Ovary (tissue), 7 donors: ENCODE measurements at regions not wholly inside any gene's neighbourhood (a gene's known extent, or its start where the extent isn't known, plus 50 kb on each side); places are given as distances from the start of the nearest gene placed in this dataset.

Experiments used
- DNase-seq, 5 donors: peaks; one replicate each; pipeline ENCODE4 v3.0.0-alpha.2; 2019 to 2020
- H3K27ac ChIP-seq, 2 donors: fragments of 200-600 bp; one replicate each; pipeline versions ENCODE4 v1.5.1 to v1.8.0; 2019 to 2022
- H3K27me3 ChIP-seq: fragments of 200-600 bp; one replicate; pipeline ENCODE4 v1.8.0; 2022
- H3K36me3 ChIP-seq: fragments of 200-600 bp; sonication (generic); one replicate; pipeline ENCODE4 v1.5.1; 2019
- H3K4me1 ChIP-seq: one replicate; pipeline ENCODE4 v1.8.1; 2013; ENCODE audit warnings: mild to moderate bottlenecking, moderate library complexity; ENCODE audit not compliant: insufficient read depth
- H3K4me3 ChIP-seq: fragments of 200-600 bp; sonication (generic); one replicate; pipeline ENCODE4 v1.5.1; 2017
- H3K9me3 ChIP-seq, 2 donors: fragments of 200-600 bp in 1 of 2; sonication (generic) in 1 of 2; one replicate each; pipeline versions ENCODE4 v1.5.1 to v1.8.1; 2013 to 2019; ENCODE audit warnings: mild to moderate bottlenecking in 1 of 2, moderate library complexity in 1 of 2
- CTCF ChIP-seq, 3 donors: fragments of 450-650 bp in 2 of 3; fragments of 200-600 bp in 1 of 3; IDR thresholded peaks; one replicate each; pipeline versions ENCODE4 v1.5.1 to v1.8.0; 2016 to 2022; ENCODE audit warnings: antibody characterized with exemption in 3 of 3, mild to moderate bottlenecking in 1 of 3
- EP300 ChIP-seq: sonication (generic); formaldehyde crosslinking; IDR thresholded peaks from one replicate; pipeline ENCODE4 v1.6.1; 2017; ENCODE audit warnings: antibody characterized with exemption
- POLR2A ChIP-seq: fragments of 450-650 bp; IDR thresholded peaks from one replicate; pipeline ENCODE4 v1.6.1; 2017; ENCODE audit warnings: antibody characterized with exemption, mild to moderate bottlenecking, moderate library complexity
- WGBS, 3 donors: extraction: QIAGEN DNeasy Blood & Tissue Kit in 1 of 3; methylation state at CpG; one replicate each; pipeline versions ENCODE4 v1.1.5 to v1.1.7; 2013 to 2017; 5-methylcytosine and 5-hydroxymethylcytosine counted together
- intact Hi-C, 4 donors: fragments of 100-400 bp; cut with DNase I; formaldehyde crosslinking; loops; one replicate each; pipeline versions ENCODE4 v1.11.0 to v1.15.1; 2022 to 2023
- donor health status: DM: no; HTN: no; CAD: no; lungs with moderate emphysema.
- donor health status: DM: no; HTN: no; CAD: no.
- donor health status: Bipolar disorder and iron deficiency.
- donor health status: DM: no; HTN: no; CAD: no.
- donor health status: DM: yes; HTN: yes; CAD: no.

DNA sequence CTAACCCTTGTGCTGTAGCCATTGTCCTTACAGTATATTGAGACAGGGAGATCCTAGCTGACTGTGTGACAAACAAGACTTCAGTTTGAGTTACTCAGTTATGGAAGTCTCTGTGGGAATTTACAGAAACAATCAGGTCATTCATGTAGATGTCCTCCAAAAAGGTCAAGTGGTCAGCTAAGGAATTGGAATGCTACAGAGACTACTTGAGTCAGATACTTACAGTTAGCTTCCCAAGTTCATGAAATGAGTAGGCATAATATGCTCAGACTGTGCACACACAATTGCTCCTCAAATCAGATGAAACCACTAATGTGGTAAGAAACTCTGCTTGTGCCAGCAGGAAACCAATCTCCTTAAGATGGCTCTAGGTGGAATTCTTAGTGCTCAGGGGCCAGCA is 985.7 kb downstream of the NSUN3 start:
- Histone ChIP-seq H3K4me3 (no peak overlapping the region), H3K36me3 (no peaks in the 10 kb centered on the region), H3K27me3 (no peaks in the 10 kb centered on the region), H3K4me1 (no peaks in the 10 kb centered on the region), H3K27ac (no peak overlapping the region), H3K9me3 (no peaks in the 10 kb centered on the region)
- DNase-seq: no peak
- intact Hi-C loops: no loop called here
- TF ChIP-seq EP300 (no peak), POLR2A (no peak), CTCF (IDR thresholded peaks at IDR 0.05) (no peak)

- no peak for DNase-seq
- WGBS, 3 donors: 54 to 69% (median 60%) methylated on average over 1 of the region's 1 CpG
- Histone ChIP-seq H3K4me1 (no peaks in the 10 kb centered on the region), H3K27me3 (no peaks in the 10 kb centered on the region), H3K36me3 (no peaks in the 10 kb centered on the region), H3K4me3 (no peak overlapping the region), H3K9me3 (no peaks in the 10 kb centered on the region), H3K27ac (no peak overlapping the region)
- intact Hi-C loops: no loop called here
- TF ChIP-seq EP300 (no peak), POLR2A (no peak), CTCF (IDR thresholded peaks at IDR 0.05) (no peak)
These were observed 987.0 kb downstream of the NSUN3 start for GRCh38 chr3:95049841-95050240.

GRCh38 chr3:95055288-95055687 is 992.4 kb downstream of the NSUN3 start:
- no peak overlapping the region for H3K27ac ChIP-seq
- intact Hi-C loops: no loop called here
- no peaks in the 10 kb centered on the region for H3K36me3 ChIP-seq
- H3K9me3 ChIP-seq: no peaks in the 10 kb centered on the region
- H3K4me1 ChIP-seq: no peaks in the 10 kb centered on the region
- DNase-seq: no peak
- WGBS, 3 donors: 91 to 95% (median 93%) methylated on average over 2 of the region's 2 CpGs
- H3K4me3 ChIP-seq: no peak overlapping the region
- no peaks in the 10 kb centered on the region for H3K27me3 ChIP-seq
- TF ChIP-seq EP300: no peak

DNA sequence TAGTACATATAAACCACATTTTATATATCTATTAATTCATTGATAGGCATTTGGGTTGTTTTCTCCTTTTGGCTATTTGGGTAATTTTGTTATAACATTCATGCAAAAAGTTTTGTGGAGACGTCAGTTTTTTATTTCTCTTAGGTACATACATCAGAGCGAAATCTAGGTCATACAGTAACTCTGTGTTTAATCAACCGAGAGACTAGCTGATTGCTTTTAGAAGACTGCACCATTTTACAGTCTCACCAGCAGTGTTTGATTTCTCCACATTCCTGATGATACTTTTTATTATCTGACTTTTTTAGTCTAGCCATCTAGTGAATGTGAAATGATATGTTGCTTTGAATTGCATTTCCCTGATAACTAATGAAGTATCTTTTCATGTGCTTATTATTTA is 1019.3 kb downstream of the NSUN3 start:
- no peak for TF ChIP-seq POLR2A
- TF ChIP-seq EP300: no peak
- Histone ChIP-seq H3K36me3 (no peaks in the 10 kb centered on the region), H3K27me3 (no peaks in the 10 kb centered on the region), H3K9me3 (no peaks in the 10 kb centered on the region), H3K27ac (no peak overlapping the region), H3K4me3 (no peak overlapping the region), H3K4me1 (no peaks in the 10 kb centered on the region)
- no peak for DNase-seq
- WGBS, 3 donors: 88 to 89% (median 88%) methylated on average over 3 of the region's 3 CpGs
- intact Hi-C loops: no loop called here

- Histone ChIP-seq H3K27ac (no peak overlapping the region), H3K27me3 (no peaks in the 10 kb centered on the region), H3K9me3 (no peaks in the 10 kb centered on the region), H3K36me3 (no peaks in the 10 kb centered on the region), H3K4me3 (no peak overlapping the region), H3K4me1 (no peaks in the 10 kb centered on the region)
- intact Hi-C loops: no loop called here
- TF ChIP-seq POLR2A (no peak), EP300 (no peak), CTCF (IDR thresholded peaks at IDR 0.05) (no peak)
- DNase-seq: no peak
These were observed 1021.9 kb downstream of the NSUN3 start for GRCh38 chr3:95084738-95085137.

DNA sequence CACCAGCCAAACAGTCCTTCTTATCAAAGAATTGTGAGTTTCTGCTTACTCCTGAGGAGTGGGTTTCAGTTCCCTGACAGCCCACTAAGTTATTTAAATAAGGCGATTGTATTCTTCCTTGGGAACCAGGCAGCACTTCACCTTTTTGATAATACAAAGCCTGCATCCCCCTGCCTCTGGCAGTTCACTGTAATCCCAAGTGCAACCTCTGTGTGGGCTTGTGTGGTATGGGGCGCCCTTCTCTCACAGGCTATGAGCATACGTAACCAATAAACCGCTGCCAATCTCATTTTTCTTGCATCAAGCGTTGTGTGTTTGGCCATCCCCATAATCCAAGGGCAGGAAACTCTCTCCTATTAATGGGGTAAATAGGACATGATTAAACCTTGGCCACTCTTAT is 1025.6 kb downstream of the NSUN3 start:
- Histone ChIP-seq H3K36me3 (no peaks in the 10 kb centered on the region), H3K27me3 (no peaks in the 10 kb centered on the region), H3K4me1 (no peaks in the 10 kb centered on the region), H3K4me3 (no peak overlapping the region), H3K27ac (no peak overlapping the region), H3K9me3 (no peaks in the 10 kb centered on the region)
- DNase-seq: no peak
- TF ChIP-seq CTCF (IDR thresholded peaks at IDR 0.05) (no peak), EP300 (no peak), POLR2A (no peak)
- 95 to 97% (median 95%) methylated on average over 5 of the region's 5 CpGs for WGBS, 3 donors
- intact Hi-C loops: no loop called here
